A549 (cell line): ENCODE measurements at regions not wholly inside any gene's neighbourhood (a gene's known extent, or its start where the extent isn't known, plus 50 kb on each side); places are given as distances from the start of the nearest gene placed in this dataset.

Experiments used
- ATAC-seq, 2 experiments: fragments of 200-7000 bp in 1 of 2; fragments of >200 bp in 1 of 2; cut with Nextera tagmentation in 1 of 2; cut with Tn5 transposase in 1 of 2; 3 replicates each; pipeline versions ENCODE4 v1.8.0 to v1.9.1; 2018 to 2020; ENCODE audit warnings: mild to moderate bottlenecking in 1 of 2, moderate library complexity in 1 of 2
- CTCF ChIA-PET: fragments of 300-600 bp; sonication (Branson Sonifier 250); formaldehyde crosslinking; extraction: SDS; loops from one replicate; lab custom pipeline; 2021; ENCODE audit warnings: antibody characterized with exemption, inconsistent platforms; lab: Yijun Ruan, JAX
- POLR2A ChIA-PET: fragments of 350-600 bp; formaldehyde crosslinking; extraction: SDS; loops from one replicate; lab custom pipeline; 2021; ENCODE audit warnings: antibody characterized with exemption, inconsistent platforms; lab: Yijun Ruan, JAX
- DNase-seq, 2 experiments: peaks; one replicate each; pipeline versions ENCODE4 v3.0.0 to v3.0.0-alpha.2; 2011 to 2016; ENCODE audit warnings: low read depth in 1 of 2, low spot score in 1 of 2
- FAIRE-seq: peaks from 2 replicates; lab custom pipeline; 2011; peaks lifted over from hg19 to GRCh38; lab: Jason Lieb, UNC
- H3K27ac ChIP-seq, 2 experiments: fragments of >200 bp; sonication (Bioruptor Twin); formaldehyde crosslinking; 3 replicates each; pipeline ENCODE4 v1.5.1; 2016 to 2017
- H3K4me1 ChIP-seq: fragments of >200 bp; sonication (Bioruptor Twin); formaldehyde crosslinking; 3 replicates; pipeline ENCODE4 v1.6.1; 2016
- H3K4me2 ChIP-seq: fragments of >200 bp; sonication (Bioruptor Twin); formaldehyde crosslinking; 3 replicates; pipeline ENCODE4 v1.6.1; 2016
- H3K4me3 ChIP-seq: fragments of >200 bp; sonication (Bioruptor Twin); formaldehyde crosslinking; 3 replicates; pipeline ENCODE4 v1.5.1; 2016
- H3K9me3 ChIP-seq: fragments of >200 bp; sonication (Bioruptor Twin); formaldehyde crosslinking; 3 replicates; pipeline ENCODE4 v1.6.1; 2016
- ATOH8 ChIP-seq: fragments of 250-450 bp; sonication (Bioruptor Pico); IDR thresholded peaks from 2 replicates; pipeline ENCODE4 v1.5.0; 2020; ENCODE audit warnings: low read depth, mild to moderate bottlenecking, moderate library complexity
- BCL3 ChIP-seq: fragments of >200 bp; sonication (Bioruptor Twin); formaldehyde crosslinking; IDR thresholded peaks from 3 replicates; pipeline ENCODE4 v1.6.1; 2016
- CBX8 ChIP-seq: fragments of 200-600 bp; sonication (generic); IDR thresholded peaks from 2 replicates; pipeline ENCODE4 v1.6.1; 2016
- ELK1 ChIP-seq: fragments of 150-350 bp; IDR thresholded peaks from 2 replicates; pipeline ENCODE4 v1.6.1; 2014; ENCODE audit warnings: low read depth, mild to moderate bottlenecking, low read length
- ESRRA ChIP-seq: fragments of 150-350 bp; IDR thresholded peaks from 2 replicates; pipeline ENCODE4 v1.6.1; 2014; ENCODE audit warnings: mild to moderate bottlenecking, low read length, borderline replicate concordance
- FOSL2 ChIP-seq, 2 experiments: fragments of 450-650 bp in 1 of 2; fragments of >200 bp in 1 of 2; sonication (Bioruptor Twin) in 1 of 2; formaldehyde crosslinking; IDR thresholded peaks; 2 replicates each; pipeline versions ENCODE4 v1.5.0 to v1.6.1; 2016 to 2020; ENCODE audit warnings: mild to moderate bottlenecking in 1 of 2, moderate library complexity in 1 of 2
- FOXS1 ChIP-seq: fragments of 250-450 bp; sonication (Bioruptor Pico); IDR thresholded peaks from 2 replicates; pipeline ENCODE4 v1.5.0; 2020; ENCODE audit warnings: mild to moderate bottlenecking, moderate library complexity
- HDAC2 ChIP-seq: fragments of 200-600 bp; sonication (generic); IDR thresholded peaks from 2 replicates; pipeline ENCODE4 v1.6.1; 2016
- HEYL ChIP-seq: fragments of 250-450 bp; sonication (Bioruptor Pico); IDR thresholded peaks from 2 replicates; pipeline ENCODE4 v1.8.0; 2021; ENCODE audit warnings: mild to moderate bottlenecking, moderate library complexity
- HOXA7 ChIP-seq: fragments of 250-450 bp; sonication (Bioruptor Pico); IDR thresholded peaks from 2 replicates; pipeline ENCODE4 v1.5.0; 2020; ENCODE audit warnings: mild to moderate bottlenecking, moderate library complexity
- HOXB13 ChIP-seq: fragments of 250-450 bp; sonication (Bioruptor Pico); IDR thresholded peaks from 2 replicates; pipeline ENCODE4 v1.5.0; 2020; ENCODE audit warnings: low read depth, mild to moderate bottlenecking, moderate library complexity
- MAFK ChIP-seq: fragments of 450-650 bp; IDR thresholded peaks from 2 replicates; pipeline ENCODE4 v1.6.1; 2014; ENCODE audit not compliant: partially characterized antibody
- MAZ ChIP-seq: fragments of 150-350 bp; IDR thresholded peaks from 2 replicates; pipeline ENCODE4 v1.6.1; 2014; ENCODE audit warnings: antibody characterized with exemption, low read depth, low read length, borderline replicate concordance
- PHF8 ChIP-seq: fragments of 200-600 bp; sonication (generic); IDR thresholded peaks from 2 replicates; pipeline ENCODE4 v1.6.1; 2016; ENCODE audit warnings: low read depth, mild to moderate bottlenecking, antibody characterized with exemption, moderate library complexity, borderline replicate concordance
- POLR2AphosphoS2 ChIP-seq: conservative IDR thresholded peaks from 2 replicates; pipeline ENCODE4 v1.6.1; 2012; ENCODE audit warnings: low read length, improper control_type of control experiment, inconsistent platforms
- RARB ChIP-seq: fragments of 250-450 bp; sonication (Bioruptor Pico); IDR thresholded peaks from 2 replicates; pipeline ENCODE4 v1.8.0; 2021; ENCODE audit warnings: mild to moderate bottlenecking, moderate library complexity
- RCOR1 ChIP-seq: fragments of 150-350 bp; IDR thresholded peaks from 2 replicates; pipeline ENCODE4 v1.6.1; 2014; ENCODE audit warnings: antibody characterized with exemption, low read length, low read depth
- RFX5 ChIP-seq: fragments of 450-650 bp; IDR thresholded peaks from 2 replicates; pipeline ENCODE4 v1.7.1; 2014; ENCODE audit warnings: antibody characterized with exemption, mild to moderate bottlenecking, moderate library complexity
- SMC3 ChIP-seq: fragments of >200 bp; sonication (Bioruptor Twin); formaldehyde crosslinking; IDR thresholded peaks from 3 replicates; pipeline ENCODE4 v1.6.1; 2018; ENCODE audit warnings: inconsistent platforms
- TP53 ChIP-seq: fragments of 250-450 bp; sonication (Bioruptor Pico); IDR thresholded peaks from 2 replicates; pipeline ENCODE4 v1.5.0; 2021; ENCODE audit warnings: mild to moderate bottlenecking, moderate library complexity
- USF2 ChIP-seq: fragments of 450-650 bp; IDR thresholded peaks from 2 replicates; pipeline ENCODE4 v1.6.1; 2014; ENCODE audit warnings: antibody characterized with exemption
- ZNF302 ChIP-seq: fragments of 250-450 bp; sonication (Bioruptor Pico); IDR thresholded peaks from 2 replicates; pipeline ENCODE4 v1.9.0; 2021; ENCODE audit warnings: inconsistent platforms, mild to moderate bottlenecking, moderate library complexity
- WGBS: methylation state at CpG from one replicate; pipeline ENCODE4 v1.1.6; 2017; ENCODE audit errors: missing lambda C conversion rate; 5-methylcytosine and 5-hydroxymethylcytosine counted together

GRCh38 chr21:27557356-27557755 lies 590.5 kb upstream of the ADAMTS5 start (continued):
- TF ChIP-seq BCL3 (no peak), POLR2AphosphoS2 (no peak)

- POLR2A ChIA-PET = no interaction called here
- FAIRE-seq = no peak
- H3K4me1 ChIP-seq = no peaks in the 10 kb centered on the region
These were observed 589.1 kb upstream of the ADAMTS5 start for GRCh38 chr21:27555996-27556395.

GRCh38 chr21:27550287-27550686 lies 583.4 kb upstream of the ADAMTS5 start:
- no peak for TF ChIP-seq HOXA7 (CRISPR knock-in tag)
- TF ChIP-seq RARB (CRISPR knock-in tag) = no peak
- TF ChIP-seq ZNF302 (CRISPR knock-in tag) = no peak
- TF ChIP-seq ELK1 = no peak
- TF ChIP-seq HDAC2 = no peak
- TF ChIP-seq ATOH8 (CRISPR knock-in tag) = no peak
- no peak for TF ChIP-seq RCOR1
- TF ChIP-seq SMC3 = no peak
- no peak for TF ChIP-seq TP53 (CRISPR knock-in tag)
- TF ChIP-seq CBX8 = no peak
- TF ChIP-seq ESRRA = no peak
- TF ChIP-seq FOXS1 (CRISPR knock-in tag) = no peak
- TF ChIP-seq FOSL2 (IDR thresholded peaks at IDR 0.05) = no peak
- no peak for TF ChIP-seq FOSL2 (CRISPR knock-in tag; IDR thresholded peaks at IDR 0.05)
- TF ChIP-seq MAZ = no peak
- no peak for TF ChIP-seq RFX5
- no peak for TF ChIP-seq USF2
- no peak for TF ChIP-seq PHF8
- DNase-seq (no peak), ATAC-seq (no peak), FAIRE-seq (no peak)
- Histone ChIP-seq H3K4me1 (no peaks in the 10 kb centered on the region), H3K4me2 (no peak overlapping the region), H3K9me3 (no peaks in the 10 kb centered on the region), H3K27ac (no peak overlapping the region), H3K4me3 (no peak overlapping the region)
- ChIA-PET POLR2A (no interaction called here), CTCF (no interaction called here)

More at GRCh38 chr21:27555996-27556395, 589.1 kb upstream of the ADAMTS5 start:
- no peak for TF ChIP-seq HDAC2
- no peak for TF ChIP-seq FOXS1 (CRISPR knock-in tag)
- TF ChIP-seq HOXB13 (CRISPR knock-in tag) = no peak
- TF ChIP-seq HEYL (CRISPR knock-in tag) = no peak
- no peak for TF ChIP-seq MAFK
- no peak overlapping the region for H3K27ac ChIP-seq
- CTCF ChIA-PET = interaction anchor here (0.6 kb wide), 1 partner anchor 419 kb away, joined by 4 read pairs; no protein-coding TSS in a partner anchor
- no peak for DNase-seq
- ATAC-seq = no peak
- H3K9me3 ChIP-seq = no peaks in the 10 kb centered on the region
- WGBS = 4% methylated on average over 2 of the region's 2 CpGs
- H3K4me3 ChIP-seq = no peak overlapping the region
- no peak overlapping the region for H3K4me2 ChIP-seq
